Loucy (cell line): ENCODE measurements at regions not wholly inside any gene's neighbourhood (a gene's known extent, or its start where the extent isn't known, plus 50 kb on each side); places are given as distances from the start of the nearest gene placed in this dataset.

Source experiments
- EZH2phosphoT487 ChIP-seq: fragments of 200-600 bp; IDR thresholded peaks from 2 replicates; pipeline ENCODE4 v1.6.1; 2018; ENCODE audit warnings: antibody characterized with exemption, mild to moderate bottlenecking, moderate library complexity, borderline replicate concordance
- TF ChIP-seq, protein P1 (sequence below): fragments of 200-600 bp; sonication (generic); conservative IDR thresholded peaks from 2 replicates; pipeline ENCODE4 v1.5.1; 2014; ENCODE audit warnings: mild to moderate bottlenecking, antibody characterized with exemption, low read length

DNA sequence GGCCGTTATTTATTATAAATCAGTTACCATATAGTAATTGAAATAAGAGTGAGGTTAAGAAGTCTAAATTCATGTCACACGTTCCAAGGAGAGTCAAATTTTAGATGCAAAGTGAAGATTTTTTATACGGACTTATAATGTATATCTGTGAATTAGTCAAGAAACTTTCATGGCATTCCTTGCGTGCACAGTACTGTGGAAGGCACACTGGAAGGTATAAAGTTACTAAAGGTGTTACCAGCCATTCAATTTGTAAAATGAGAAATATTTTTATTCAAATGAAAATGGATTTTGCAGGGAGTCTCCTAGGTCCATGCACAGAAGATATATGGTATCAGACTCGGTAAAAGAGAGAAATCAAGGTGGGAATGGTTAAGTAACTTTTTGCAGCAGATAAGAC is 408.1 kb upstream of the CTNND2 start:
- TF ChIP-seq, protein P1, sequence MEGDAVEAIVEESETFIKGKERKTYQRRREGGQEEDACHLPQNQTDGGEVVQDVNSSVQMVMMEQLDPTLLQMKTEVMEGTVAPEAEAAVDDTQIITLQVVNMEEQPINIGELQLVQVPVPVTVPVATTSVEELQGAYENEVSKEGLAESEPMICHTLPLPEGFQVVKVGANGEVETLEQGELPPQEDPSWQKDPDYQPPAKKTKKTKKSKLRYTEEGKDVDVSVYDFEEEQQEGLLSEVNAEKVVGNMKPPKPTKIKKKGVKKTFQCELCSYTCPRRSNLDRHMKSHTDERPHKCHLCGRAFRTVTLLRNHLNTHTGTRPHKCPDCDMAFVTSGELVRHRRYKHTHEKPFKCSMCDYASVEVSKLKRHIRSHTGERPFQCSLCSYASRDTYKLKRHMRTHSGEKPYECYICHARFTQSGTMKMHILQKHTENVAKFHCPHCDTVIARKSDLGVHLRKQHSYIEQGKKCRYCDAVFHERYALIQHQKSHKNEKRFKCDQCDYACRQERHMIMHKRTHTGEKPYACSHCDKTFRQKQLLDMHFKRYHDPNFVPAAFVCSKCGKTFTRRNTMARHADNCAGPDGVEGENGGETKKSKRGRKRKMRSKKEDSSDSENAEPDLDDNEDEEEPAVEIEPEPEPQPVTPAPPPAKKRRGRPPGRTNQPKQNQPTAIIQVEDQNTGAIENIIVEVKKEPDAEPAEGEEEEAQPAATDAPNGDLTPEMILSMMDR: no peak
- no peak for TF ChIP-seq EZH2phosphoT487
